ENCODE measurements at regions not wholly inside any gene's neighbourhood (a gene's known extent, or its start where the extent isn't known, plus 50 kb on each side); places are given as distances from the start of the nearest gene placed in this dataset.

- DNase-seq, result no peak
These were observed 49.7 kb downstream of the CYRIA start for GRCh38 chr2:16615687-16616615.

GRCh38 chr2:16615246-16615645 is 50.4 kb downstream of the CYRIA start:
- DNase-seq, result no peak

GRCh38 chr2:16614314-16614860 is 51.2 kb downstream of the CYRIA start:
- no peak for DNase-seq

- DNase-seq, result no peak
These were observed 52.1 kb downstream of the CYRIA start for GRCh38 chr2:16613539-16614011.

- DNase-seq, result no peak
These were observed 53.1 kb downstream of the CYRIA start for GRCh38 chr2:16612490-16612889.

GRCh38 chr2:16609786-16610185 is 55.8 kb downstream of the CYRIA start:
- DNase-seq, result no peak

- DNase-seq, result peak; percentile 46 to 80 (median 67)
These were observed 56.7 kb downstream of the CYRIA start for GRCh38 chr2:16608661-16609643.

- DNase-seq, result no peak
These were observed 58.3 kb downstream of the CYRIA start for GRCh38 chr2:16607301-16607700.

GRCh38 chr2:16604236-16604635 is 61.4 kb downstream of the CYRIA start:
- DNase-seq, result peak in 1 of 5 experiments; percentile 11

GRCh38 chr2:16591370-16591933 is 74.2 kb downstream of the CYRIA start:
- no peak for DNase-seq

- DNase-seq, result no peak
These were observed 76.2 kb downstream of the CYRIA start for GRCh38 chr2:16589465-16589864.

- DNase-seq, result no peak
These were observed 77.1 kb downstream of the CYRIA start for GRCh38 chr2:16588565-16588964.

- no peak for DNase-seq
These were observed 78.0 kb downstream of the CYRIA start for GRCh38 chr2:16587601-16588000.

GRCh38 chr2:16584824-16585540 is 80.7 kb downstream of the CYRIA start:
- DNase-seq, result no peak

GRCh38 chr2:16584084-16584483 is 81.5 kb downstream of the CYRIA start:
- DNase-seq, result no peak

- DNase-seq, result no peak
These were observed 84.4 kb downstream of the CYRIA start for GRCh38 chr2:16581241-16581640.

- no peak for DNase-seq
These were observed 87.6 kb downstream of the CYRIA start for GRCh38 chr2:16578081-16578480.

GRCh38 chr2:16570516-16570915 is 95.1 kb downstream of the CYRIA start:
- no peak for DNase-seq

- DNase-seq, result no peak
These were observed 96.4 kb downstream of the CYRIA start for GRCh38 chr2:16568998-16569784.

GRCh38 chr2:16566701-16567100 is 98.9 kb downstream of the CYRIA start:
- no peak for DNase-seq

GRCh38 chr2:16565481-16565880 is 100.2 kb downstream of the CYRIA start:
- no peak for DNase-seq

Measured in T-helper 2 cell (primary cell).